ENCODE measurements at regions not wholly inside any gene's neighbourhood (a gene's known extent, or its start where the extent isn't known, plus 50 kb on each side); places are given as distances from the start of the nearest gene placed in this dataset.

DNA sequence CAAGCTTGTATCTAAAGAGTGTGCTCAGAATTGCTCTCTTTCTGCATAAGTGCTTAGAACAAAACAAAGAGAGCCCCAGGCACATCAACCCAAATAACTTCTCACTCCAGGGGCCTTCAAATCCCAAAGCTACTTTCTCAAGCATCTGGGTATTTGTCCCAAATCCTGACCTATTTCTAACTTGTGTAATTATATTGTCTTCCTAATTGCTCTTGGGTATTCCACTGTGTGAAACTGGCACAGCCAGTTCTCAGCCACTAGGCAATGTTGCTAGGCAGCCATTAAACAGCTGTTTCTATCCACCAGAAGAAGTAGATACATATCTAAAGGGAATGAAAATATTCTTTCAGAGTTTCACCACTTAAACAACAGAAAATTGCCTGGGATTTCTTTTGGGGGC lies 198.8 kb downstream of the PRELID2 start:
- no peak for TF ChIP-seq EZH2 (IDR thresholded peaks at IDR 0.05)
- TF ChIP-seq POLR2AphosphoS5 (IDR thresholded peaks at IDR 0.05; ENCODE audit: borderline replicate concordance, low read depth, low read length) = no peak

All from SK-N-MC (cell line).